Vagina (tissue), 2 donors: ENCODE measurements at regions not wholly inside any gene's neighbourhood (a gene's known extent, or its start where the extent isn't known, plus 50 kb on each side); places are given as distances from the start of the nearest gene placed in this dataset.
"Not testable (repeated sequence)": the region's sequence is repeated elsewhere in the genome, so short reads cannot be mapped to it uniquely, and the experiment has no call there.

Experiments used
- POLR2A ChIP-seq, 2 donors: fragments of 450-650 bp; IDR thresholded peaks; one replicate each; pipeline ENCODE4 v1.6.1; 2017; ENCODE audit warnings: antibody characterized with exemption in 2 of 2, mild to moderate bottlenecking in 2 of 2, moderate library complexity in 2 of 2
- POLR2AphosphoS5 ChIP-seq, 2 donors: sonication (generic); formaldehyde crosslinking; IDR thresholded peaks; one replicate each; pipeline ENCODE4 v1.9.0; 2017; ENCODE audit warnings: antibody characterized with exemption in 2 of 2, mild to moderate bottlenecking in 2 of 2, low read depth in 1 of 2; ENCODE audit not compliant: insufficient read depth in 1 of 2

GRCh38 chr1:221969298-221969858, 227.5 kb upstream of the DUSP10 start:
- TF ChIP-seq POLR2A (IDR thresholded peaks at IDR 0.05); POLR2AphosphoS5 (IDR thresholded peaks at IDR 0.05; ENCODE audit: insufficient read depth in 1 of 2, low read depth in 1 of 2): not testable (repeated sequence)
